GM12892 (cell line): ENCODE measurements at regions not wholly inside any gene's neighbourhood (a gene's known extent, or its start where the extent isn't known, plus 50 kb on each side); places are given as distances from the start of the nearest gene placed in this dataset.

Experiments
- POLR2A ChIP-seq: IDR thresholded peaks from 2 replicates; pipeline ENCODE4 v1.6.1; 2011; ENCODE audit warnings: low read depth, low read length, control low read depth
- POLR2AphosphoS5 ChIP-seq: IDR thresholded peaks from 2 replicates; pipeline ENCODE4 v1.6.1; 2011; ENCODE audit warnings: low read depth, low read length, control low read depth

GRCh38 chr6:40268166-40268565 is 319.0 kb downstream of the LRFN2 start:
- TF ChIP-seq POLR2A = no peak
- no peak for TF ChIP-seq POLR2AphosphoS5
